Activated CD8-positive, alpha-beta T cell treated with anti-CD3 and anti-CD28 coated beads for 36 hours (primary cell): ENCODE measurements at regions not wholly inside any gene's neighbourhood (a gene's known extent, or its start where the extent isn't known, plus 50 kb on each side); places are given as distances from the start of the nearest gene placed in this dataset.

Experiments used
- ATAC-seq: fragments of 200-7000 bp; cut with Tn5 transposase; one replicate; pipeline ENCODE4 v1.10.0; 2021; ENCODE audit warnings: mild to moderate bottlenecking, moderate library complexity
- CTCF ChIA-PET: fragments of 350-600 bp; sonication (Branson Sonifier 250); formaldehyde crosslinking; loops from one replicate; lab custom pipeline; 2021; ENCODE audit warnings: antibody characterized with exemption; lab: Charles Lee
- POLR2A ChIA-PET: fragments of 350-600 bp; sonication (Branson Sonifier 250); formaldehyde crosslinking; loops from one replicate; lab custom pipeline; 2021; ENCODE audit warnings: antibody characterized with exemption; lab: Charles Lee
- DNase-seq: peaks from one replicate; pipeline ENCODE4 v3.0.0-alpha.2; 2020
- H3K27ac Mint-ChIP-seq: one replicate; pipeline ENCODE4 v1.8.0; 2021; ENCODE audit warnings: mild to moderate bottlenecking, mixed read lengths
- H3K27me3 Mint-ChIP-seq: one replicate; pipeline ENCODE4 v1.8.0; 2021; ENCODE audit warnings: mixed read lengths
- H3K36me3 Mint-ChIP-seq: one replicate; pipeline ENCODE4 v1.8.0; 2021; ENCODE audit warnings: low read depth, mixed read lengths
- H3K4me1 Mint-ChIP-seq: one replicate; pipeline ENCODE4 v1.8.0; 2021; ENCODE audit warnings: low read depth, mixed read lengths
- H3K4me3 Mint-ChIP-seq: one replicate; pipeline ENCODE4 v1.8.0; 2021; ENCODE audit warnings: mild to moderate bottlenecking, moderate library complexity, mixed read lengths
- H3K9me3 Mint-ChIP-seq: one replicate; pipeline ENCODE4 v1.8.0; 2021; ENCODE audit warnings: mixed read lengths
- CTCF ChIP-seq: fragments of 200-600 bp; IDR thresholded peaks from one replicate; pipeline ENCODE4 v1.8.0; 2022; ENCODE audit warnings: antibody characterized with exemption, mild to moderate bottlenecking
- intact Hi-C: fragments of 100-400 bp; cut with micrococcal nuclease; formaldehyde crosslinking; loops from one replicate; pipeline ENCODE4 v1.10.0; 2022

DNA sequence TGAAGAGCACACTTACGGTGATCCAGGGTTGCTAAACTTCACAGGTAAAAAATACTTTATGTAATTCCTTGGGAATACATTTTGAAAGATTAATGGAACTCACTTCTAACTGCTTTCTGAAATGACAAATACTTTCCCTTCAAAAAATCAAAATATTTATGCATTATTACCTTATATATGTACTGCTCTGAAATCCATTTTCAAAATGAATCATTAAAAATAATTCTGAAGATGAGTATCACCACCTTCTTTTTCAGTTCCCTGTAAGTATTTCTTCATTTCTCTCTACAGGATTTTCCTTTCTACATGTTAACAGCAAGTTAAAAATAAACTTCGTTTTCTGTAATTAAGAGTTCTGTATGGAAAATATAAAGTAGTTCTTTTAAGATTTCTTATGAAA, 428.6 kb downstream of the TMA16 start:
- H3K4me1 Mint-ChIP-seq, result no peaks in the 10 kb centered on the region
- no peaks in the 10 kb centered on the region for H3K9me3 Mint-ChIP-seq
- ChIA-PET POLR2A (no interaction called here), CTCF (no interaction called here)
- intact Hi-C loops, result no loop called here
- H3K27ac Mint-ChIP-seq, result no peak overlapping the region
- no peaks in the 10 kb centered on the region for H3K27me3 Mint-ChIP-seq
- no peaks in the 10 kb centered on the region for H3K36me3 Mint-ChIP-seq
- no peak for ATAC-seq
- TF ChIP-seq CTCF, result no peak
- no peak for DNase-seq
- no peak overlapping the region for H3K4me3 Mint-ChIP-seq

DNA sequence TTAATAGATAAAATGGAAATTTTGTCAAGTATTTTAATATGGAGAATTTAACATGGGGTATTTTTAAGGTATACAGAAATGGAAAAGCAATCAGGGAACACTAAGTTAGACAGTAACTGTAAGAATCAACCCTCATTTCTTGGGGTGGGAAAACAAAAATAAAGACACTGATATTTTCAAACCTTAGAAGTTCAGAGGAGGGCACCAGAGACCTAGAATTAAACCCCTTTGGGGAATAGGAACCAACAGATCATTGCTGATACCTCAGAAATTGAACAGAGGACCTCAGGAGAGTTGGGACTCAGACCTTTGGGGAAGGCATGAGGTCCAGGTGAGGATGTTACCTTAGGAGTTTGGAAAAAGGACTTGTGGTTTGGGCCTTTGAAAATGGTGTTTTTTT, 435.6 kb downstream of the TMA16 start:
- Mint-ChIP-seq H3K4me1 (no peaks in the 10 kb centered on the region), H3K27me3 (no peaks in the 10 kb centered on the region), H3K36me3 (no peaks in the 10 kb centered on the region), H3K9me3 (no peaks in the 10 kb centered on the region), H3K4me3 (no peak overlapping the region), H3K27ac (no peak overlapping the region)
- ChIA-PET CTCF (no interaction called here), POLR2A (no interaction called here)
- ATAC-seq (no peak), DNase-seq (no peak)
- no peak for TF ChIP-seq CTCF
- intact Hi-C loops, result no loop called here

DNA sequence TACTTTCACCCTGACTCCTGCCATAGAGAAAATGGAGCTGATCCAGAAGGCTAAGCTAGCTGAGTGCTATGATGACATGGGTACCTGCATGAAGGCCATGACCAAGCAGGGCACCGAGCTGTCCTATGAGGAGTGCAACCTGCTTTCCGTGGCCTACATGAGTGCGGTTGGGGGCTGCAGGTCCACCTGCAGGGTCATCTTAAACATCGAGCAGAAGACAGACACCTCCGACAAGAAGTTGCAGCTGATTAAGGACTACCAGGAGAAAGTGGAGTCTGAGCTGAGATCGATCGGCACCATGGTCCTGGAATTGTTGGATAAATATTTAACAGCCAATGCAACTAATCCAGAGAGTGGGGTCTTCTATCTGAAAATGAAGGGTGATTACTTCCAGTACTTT, 438.0 kb downstream of the TMA16 start:
- Mint-ChIP-seq H3K27me3 (no peaks in the 10 kb centered on the region), H3K4me3 (no peak overlapping the region), H3K4me1 (no peaks in the 10 kb centered on the region), H3K36me3 (no peaks in the 10 kb centered on the region), H3K27ac (no peak overlapping the region), H3K9me3 (no peaks in the 10 kb centered on the region)
- ATAC-seq, result no peak
- ChIA-PET CTCF (no interaction called here), POLR2A (no interaction called here)
- DNase-seq, result no peak
- intact Hi-C loops, result no loop called here
- no peak for TF ChIP-seq CTCF

GRCh38 chr4:163939597-163939996, 445.1 kb downstream of the TMA16 start:
- no peak for TF ChIP-seq CTCF
- H3K4me3 Mint-ChIP-seq, result no peak overlapping the region
- no peaks in the 10 kb centered on the region for H3K4me1 Mint-ChIP-seq
- intact Hi-C loops, result no loop called here
- ATAC-seq (no peak), DNase-seq (no peak)
- H3K9me3 Mint-ChIP-seq, result peaks cover 2% of the 10 kb centered on the region
- CTCF ChIA-PET, result no interaction called here
- H3K36me3 Mint-ChIP-seq, result no peaks in the 10 kb centered on the region
- H3K27me3 Mint-ChIP-seq, result no peaks in the 10 kb centered on the region
- no peak overlapping the region for H3K27ac Mint-ChIP-seq
- POLR2A ChIA-PET, result no interaction called here

GRCh38 chr4:163941221-163941905, 446.9 kb downstream of the TMA16 start:
- ChIA-PET CTCF (no interaction called here), POLR2A (no interaction called here)
- DNase-seq (no peak), ATAC-seq (no peak)
- Mint-ChIP-seq H3K4me3 (no peak overlapping the region), H3K4me1 (no peaks in the 10 kb centered on the region), H3K27me3 (no peaks in the 10 kb centered on the region), H3K9me3 (peaks cover 2% of the 10 kb centered on the region), H3K27ac (no peak overlapping the region), H3K36me3 (no peaks in the 10 kb centered on the region)
- intact Hi-C loops, result no loop called here
- TF ChIP-seq CTCF, result no peak
